Islet precursor cell (in vitro differentiated cells): ENCODE measurements at regions not wholly inside any gene's neighbourhood (a gene's known extent, or its start where the extent isn't known, plus 50 kb on each side); places are given as distances from the start of the nearest gene placed in this dataset.
A peak's percentile ranks its signal among the peaks of the same experiment; 100 is the strongest.

Experiments
- DNase-seq: peaks from one replicate; pipeline ENCODE4 v3.0.0-alpha.2; 2018

- DNase-seq = peak; percentile 20
These were observed 124.4 kb upstream of the SLC34A2 start for GRCh38 chr4:25531272-25531671.

DNA sequence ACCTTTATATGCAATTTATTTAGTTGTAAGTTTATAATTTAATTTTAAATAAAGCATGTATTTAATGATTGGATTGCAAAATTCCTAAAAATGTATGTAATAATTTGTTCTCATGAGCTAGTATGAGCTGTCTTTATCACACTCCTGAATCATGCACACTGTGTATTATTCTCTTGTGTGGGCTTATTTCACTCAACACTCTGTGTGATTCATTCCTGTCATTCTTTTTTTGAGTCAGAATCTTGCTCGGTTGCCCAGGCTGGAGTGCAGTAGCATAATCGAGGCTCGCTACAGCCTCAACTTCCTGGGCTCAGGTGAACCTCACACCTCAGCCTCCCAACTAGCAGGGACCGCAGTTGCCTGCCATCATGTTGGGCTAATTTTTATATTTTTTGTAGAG is 123.1 kb upstream of the SLC34A2 start:
- DNase-seq = peak; percentile 16

GRCh38 chr4:25533256-25533655 is 122.4 kb upstream of the SLC34A2 start:
- no peak for DNase-seq

DNA sequence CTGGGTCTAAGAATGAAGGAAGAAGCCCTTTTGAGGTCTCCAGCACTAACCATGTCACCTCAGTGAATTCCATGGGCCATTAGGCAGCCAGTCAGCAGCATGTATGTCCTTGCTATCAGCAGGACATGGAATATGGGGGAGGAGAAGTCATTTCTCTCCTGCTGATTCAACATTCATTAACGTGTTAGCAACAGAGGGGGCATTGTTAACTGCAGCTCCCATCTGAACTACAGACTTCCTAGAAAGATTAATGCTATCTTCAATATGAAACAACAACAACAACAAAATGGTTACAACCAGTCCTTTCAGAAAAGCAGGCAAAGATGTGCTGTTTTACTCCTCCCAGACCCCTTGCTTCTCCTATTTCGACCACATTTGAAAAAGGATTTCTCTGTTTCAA is 120.4 kb upstream of the SLC34A2 start:
- no peak for DNase-seq

GRCh38 chr4:25535701-25536473 is 119.8 kb upstream of the SLC34A2 start:
- no peak for DNase-seq

DNA sequence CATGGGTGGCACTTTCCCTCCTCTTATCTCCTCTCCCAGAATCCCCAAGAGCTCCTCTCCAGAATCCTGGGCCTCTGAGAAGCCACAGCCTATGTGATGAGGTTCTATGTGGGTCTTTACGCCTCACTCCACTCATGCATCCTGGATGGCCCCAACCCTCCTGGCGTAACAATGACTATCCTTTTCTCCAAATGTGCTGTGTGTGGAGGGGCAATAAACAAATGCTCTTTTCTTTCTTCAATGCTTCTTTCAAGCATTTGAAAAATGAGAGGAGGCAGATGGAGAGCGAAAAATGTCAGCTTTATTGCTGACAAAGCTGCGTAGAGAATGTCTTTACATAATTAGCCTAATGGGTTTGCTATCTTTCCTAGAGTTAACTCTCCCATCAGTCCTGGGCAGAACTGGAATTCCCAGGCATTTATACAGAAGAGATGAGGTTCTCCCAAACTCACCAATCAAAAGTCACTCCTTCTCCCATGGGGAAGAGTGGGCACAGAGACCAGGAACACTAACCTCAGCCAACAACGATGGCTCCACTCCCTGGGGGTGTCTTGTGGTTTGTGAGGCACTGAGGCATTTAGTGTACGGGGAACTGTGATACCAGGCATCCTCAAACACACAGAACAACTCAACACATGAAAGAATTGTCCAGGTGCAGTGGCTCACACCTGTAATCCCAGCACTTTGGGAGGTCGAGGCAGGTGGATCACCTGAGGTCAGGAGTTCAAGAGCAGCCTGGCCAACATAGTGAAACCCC is 118.9 kb upstream of the SLC34A2 start:
- no peak for DNase-seq

DNA sequence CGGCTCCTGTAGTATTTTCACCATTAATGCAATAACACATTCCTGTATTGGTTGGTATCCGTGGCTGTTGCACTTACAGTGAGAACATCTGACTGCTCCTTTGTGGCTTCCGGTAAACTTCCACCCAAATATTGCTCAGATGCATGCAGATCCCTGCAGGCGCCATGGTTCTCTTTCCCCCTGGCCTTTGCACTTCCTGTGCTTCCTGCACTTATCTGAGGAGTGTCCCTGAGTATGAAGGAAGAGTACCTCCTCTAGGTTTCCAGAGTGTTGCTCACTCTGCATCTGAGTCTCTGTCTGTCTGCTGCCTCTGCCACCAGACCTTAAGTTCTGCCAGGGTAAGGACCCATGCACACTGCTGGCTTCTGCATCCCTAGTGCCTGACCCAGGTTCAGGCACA is 117.2 kb upstream of the SLC34A2 start:
- DNase-seq = no peak

GRCh38 chr4:25539241-25539640 is 116.4 kb upstream of the SLC34A2 start:
- DNase-seq = no peak

GRCh38 chr4:25540734-25541133 is 114.9 kb upstream of the SLC34A2 start:
- no peak for DNase-seq

DNA sequence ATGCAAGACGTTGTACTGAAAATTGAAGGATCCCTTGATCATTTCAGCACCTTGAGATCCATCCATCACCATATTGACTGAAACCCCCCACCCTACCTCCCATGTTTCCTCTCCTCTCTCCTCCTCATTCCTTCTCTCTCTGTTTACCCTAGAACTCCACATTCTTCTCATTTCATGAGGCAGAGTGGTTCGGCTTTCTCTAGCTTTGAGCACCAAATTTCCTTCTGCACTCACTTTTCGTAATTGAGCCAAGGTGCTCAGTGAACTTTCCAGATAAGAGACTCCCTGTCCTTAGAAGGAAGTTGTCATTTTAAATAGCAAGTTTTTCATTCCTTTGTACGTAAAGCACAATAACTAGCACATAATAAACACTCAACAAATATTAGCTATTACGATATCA is 108.3 kb upstream of the SLC34A2 start:
- no peak for DNase-seq

DNA sequence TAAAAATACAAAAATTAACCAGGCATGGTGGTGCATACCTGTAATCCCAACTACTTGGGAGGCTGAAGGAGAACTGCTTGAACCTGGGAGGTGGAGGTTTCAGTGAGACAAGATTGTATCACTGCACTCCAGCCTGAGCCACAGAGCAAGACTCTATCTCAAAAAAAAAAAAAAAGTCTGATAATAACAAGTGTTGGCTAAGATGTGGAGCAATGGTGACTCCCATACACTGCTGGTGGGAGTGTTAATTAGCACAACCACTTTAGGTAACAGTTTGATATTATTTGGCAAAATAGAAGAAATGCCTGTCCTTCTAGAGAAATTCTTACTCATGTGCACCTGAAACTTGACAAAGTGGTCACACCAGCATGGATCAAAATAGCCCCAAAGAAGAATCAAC is 106.2 kb upstream of the SLC34A2 start:
- no peak for DNase-seq

DNA sequence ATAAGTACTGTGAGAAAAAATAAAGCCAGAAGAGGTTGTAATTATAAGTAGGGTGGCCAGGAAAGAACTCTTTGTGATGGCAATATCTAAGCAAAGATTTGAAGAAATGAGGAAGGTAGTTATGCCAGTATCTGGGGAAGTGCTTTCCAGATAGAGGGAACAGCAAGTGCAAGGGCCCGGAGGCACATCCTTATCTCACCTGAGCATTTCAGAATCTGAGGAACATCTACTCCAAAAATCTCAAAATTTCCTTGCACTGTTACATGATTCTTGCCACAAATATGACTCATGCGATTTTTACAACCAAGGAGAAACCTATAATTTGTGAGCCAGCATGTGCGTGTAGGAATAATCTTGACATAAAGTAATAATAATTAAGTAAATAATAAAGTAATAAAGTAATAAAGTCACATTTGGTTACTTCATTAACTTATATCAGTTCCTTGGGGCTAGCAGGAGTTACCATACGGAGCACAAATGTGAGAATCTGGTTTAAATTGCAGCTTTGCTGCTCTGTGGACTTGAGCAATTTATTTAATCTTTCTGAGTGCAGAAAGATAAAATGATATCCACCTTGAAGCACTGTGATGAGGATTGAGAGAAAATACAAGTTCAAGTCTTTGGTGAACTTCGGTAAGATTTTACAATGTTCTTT is 105.1 kb upstream of the SLC34A2 start:
- no peak for DNase-seq

- DNase-seq = no peak
These were observed 104.0 kb upstream of the SLC34A2 start for GRCh38 chr4:25551605-25552004.

GRCh38 chr4:25552580-25553271 is 102.9 kb upstream of the SLC34A2 start:
- DNase-seq = no peak

GRCh38 chr4:25559508-25559907 is 96.1 kb upstream of the SLC34A2 start:
- DNase-seq = no peak

DNA sequence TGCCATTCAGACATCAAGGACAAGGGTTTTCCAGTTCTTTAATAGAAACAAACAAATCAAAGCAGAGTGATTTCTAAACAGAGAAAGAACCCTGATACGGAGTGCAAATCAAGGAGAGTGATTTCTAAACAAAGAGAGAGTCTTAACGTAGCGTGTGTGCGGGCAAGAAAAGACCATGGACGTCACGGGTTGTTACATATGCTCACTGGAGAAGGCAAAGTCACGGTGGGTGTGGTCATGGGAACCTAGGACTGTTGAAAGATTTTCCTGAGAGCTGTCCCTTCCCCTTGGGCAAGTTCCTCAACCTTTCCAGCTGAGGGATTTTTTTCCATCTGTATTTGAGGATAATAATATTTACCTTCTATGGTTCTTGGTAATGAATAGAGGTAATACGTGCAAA is 95.0 kb upstream of the SLC34A2 start:
- DNase-seq = no peak

DNA sequence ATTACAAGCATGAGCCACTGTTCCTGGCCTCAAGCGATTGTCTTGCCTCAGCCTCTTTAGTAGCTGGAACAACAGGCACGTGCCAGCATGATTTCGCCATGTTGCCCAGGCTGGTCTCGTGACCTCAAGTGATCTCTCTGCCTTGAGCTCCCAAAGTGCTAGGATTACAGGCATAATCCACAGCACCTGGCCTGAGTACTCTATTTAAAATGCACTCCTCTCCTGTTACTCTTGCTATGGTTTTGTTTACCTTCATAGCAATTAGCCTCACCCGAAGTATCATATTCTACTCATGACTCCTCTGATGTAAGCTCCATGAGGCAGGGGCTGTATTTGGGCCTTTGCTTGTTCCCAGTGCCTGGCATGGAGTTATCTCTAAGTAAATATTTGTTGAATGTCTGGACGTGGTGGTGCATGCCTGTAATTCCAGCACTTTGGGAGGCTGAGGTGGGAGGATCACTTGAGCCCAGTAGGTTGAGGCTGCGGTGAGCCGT is 92.5 kb upstream of the SLC34A2 start:
- peak; percentile 61 for DNase-seq

DNA sequence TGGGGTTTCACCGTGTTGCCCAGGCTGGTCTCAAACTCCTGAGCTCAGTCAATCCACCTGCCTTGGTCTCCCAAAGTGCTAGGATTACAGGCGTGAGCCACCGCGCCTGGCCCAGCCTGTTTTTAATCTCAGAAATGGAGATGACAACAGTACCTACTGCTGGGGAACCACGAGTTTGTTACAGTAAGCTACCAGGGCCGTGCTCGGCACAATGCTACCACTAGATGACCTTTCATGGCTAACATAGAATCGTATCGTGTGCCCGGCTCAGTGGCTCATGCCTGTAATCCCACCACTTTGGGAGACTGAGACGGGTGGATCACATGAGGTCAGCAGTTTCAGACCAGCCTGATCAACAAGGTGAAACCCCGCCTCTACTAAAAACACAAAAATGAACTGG is 90.8 kb upstream of the SLC34A2 start:
- no peak for DNase-seq

GRCh38 chr4:25567253-25567652 is 88.4 kb upstream of the SLC34A2 start:
- no peak for DNase-seq

- no peak for DNase-seq
These were observed 85.9 kb upstream of the SLC34A2 start for GRCh38 chr4:25569716-25570115.

- no peak for DNase-seq
These were observed 80.0 kb upstream of the SLC34A2 start for GRCh38 chr4:25575611-25576010.

DNA sequence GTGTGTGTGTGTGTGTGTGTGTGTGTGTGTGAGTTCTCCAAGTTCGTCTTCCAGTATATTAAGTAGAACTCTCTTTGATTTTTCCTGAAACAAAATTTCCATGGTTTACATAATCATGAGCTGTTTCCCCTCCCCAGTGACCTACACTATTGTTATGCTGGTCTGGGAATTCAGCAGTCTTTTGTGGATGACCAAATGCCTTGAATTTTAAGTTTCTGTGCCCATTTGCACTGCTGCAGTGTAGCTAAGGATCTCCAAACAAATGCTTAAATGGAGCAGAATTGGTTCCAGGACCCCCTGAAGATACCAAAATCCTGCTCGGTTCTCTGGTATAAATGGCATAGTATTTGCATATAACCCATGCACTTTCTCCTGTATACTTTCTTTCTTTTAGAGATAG is 77.2 kb upstream of the SLC34A2 start:
- DNase-seq = no peak
